MM.1S (cell line): ENCODE measurements at regions not wholly inside any gene's neighbourhood (a gene's known extent, or its start where the extent isn't known, plus 50 kb on each side); places are given as distances from the start of the nearest gene placed in this dataset.

Experiments
- DNase-seq: peaks from one replicate; pipeline ENCODE4 v3.0.0-alpha.2; 2015
- H2AFZ ChIP-seq: fragments of 300-600 bp; sonication (generic); 2 replicates; pipeline ENCODE4 v1.6.0; 2016; ENCODE audit warnings: antibody characterized with exemption, low read length
- H3F3A ChIP-seq: fragments of 300-600 bp; sonication (generic); 2 replicates; pipeline ENCODE4 v1.6.1; 2016; ENCODE audit warnings: mild to moderate bottlenecking, antibody characterized with exemption, low read length, moderate library complexity, mixed read lengths; ENCODE audit not compliant: insufficient read depth
- H3K27ac ChIP-seq: fragments of 300-600 bp; sonication (generic); 2 replicates; pipeline ENCODE4 v1.5.1; 2016; ENCODE audit warnings: mild to moderate bottlenecking, low read length
- H3K27me3 ChIP-seq: fragments of 300-600 bp; sonication (generic); replicated peaks from 2 replicates; pipeline ENCODE4 v1.6.0; 2016; ENCODE audit warnings: low read length; ENCODE audit not compliant: insufficient read depth
- H3K36me3 ChIP-seq: fragments of 300-600 bp; sonication (generic); replicated peaks from 2 replicates; pipeline ENCODE4 v1.6.1; 2016; ENCODE audit warnings: mild to moderate bottlenecking, low read length, mixed read lengths; ENCODE audit not compliant: insufficient read depth
- H3K4me1 ChIP-seq: fragments of 300-600 bp; sonication (generic); 2 replicates; pipeline ENCODE4 v1.6.1; 2016; ENCODE audit warnings: low read length, mixed read lengths
- H3K4me2 ChIP-seq: fragments of 300-600 bp; sonication (generic); 2 replicates; pipeline ENCODE4 v1.6.0; 2016; ENCODE audit warnings: low read depth, low read length
- H3K4me3 ChIP-seq: fragments of 300-600 bp; sonication (generic); 2 replicates; pipeline ENCODE4 v1.5.1; 2016; ENCODE audit warnings: low read length, mixed read lengths
- H3K79me2 ChIP-seq: fragments of 300-600 bp; sonication (generic); 2 replicates; pipeline ENCODE4 v1.6.1; 2016; ENCODE audit warnings: mixed run types, low read length, mixed read lengths
- H3K9ac ChIP-seq: fragments of 300-600 bp; sonication (generic); 2 replicates; pipeline ENCODE4 v1.6.1; 2016; ENCODE audit warnings: low read length, mixed read lengths
- H3K9me2 ChIP-seq: fragments of 300-600 bp; sonication (generic); replicated peaks from 2 replicates; pipeline ENCODE4 v1.6.1; 2016; ENCODE audit warnings: mild to moderate bottlenecking, low read length, mixed read lengths; ENCODE audit not compliant: insufficient read depth
- H3K9me3 ChIP-seq: fragments of 300-600 bp; sonication (generic); replicated peaks from 2 replicates; pipeline ENCODE4 v1.6.1; 2016; ENCODE audit warnings: mild to moderate bottlenecking, low read length, mixed read lengths; ENCODE audit not compliant: insufficient read depth
- H4K20me1 ChIP-seq: fragments of 300-600 bp; sonication (generic); 2 replicates; pipeline ENCODE4 v1.6.1; 2016; ENCODE audit warnings: mild to moderate bottlenecking, low read length, moderate library complexity, mixed read lengths; ENCODE audit not compliant: insufficient read depth
- EZH2 ChIP-seq: fragments of 300-600 bp; sonication (generic); optimal IDR thresholded peaks from 2 replicates; pipeline ENCODE3; 2017; ENCODE audit warnings: low read depth, mild to moderate bottlenecking, antibody characterized with exemption, low read length, mixed read lengths
- EZH2phosphoT487 ChIP-seq: fragments of 300-600 bp; sonication (generic); IDR thresholded peaks from 2 replicates; pipeline ENCODE4 v1.6.1; 2018; ENCODE audit warnings: antibody characterized with exemption, low read length
- TF ChIP-seq, protein P1 (sequence below): fragments of 300-600 bp; sonication (generic); IDR thresholded peaks from 2 replicates; pipeline ENCODE4 v1.5.1; 2016; ENCODE audit warnings: antibody characterized with exemption, low read length, mixed read lengths

- Histone ChIP-seq H3K79me2 (no peaks in the 10 kb centered on the region), H3K36me3 (no peaks in the 10 kb centered on the region), H3K27ac (no peak overlapping the region), H3F3A (no peaks in the 10 kb centered on the region), H2AFZ (no peak overlapping the region), H3K4me2 (no peak overlapping the region), H4K20me1 (no peaks in the 10 kb centered on the region), H3K4me3 (no peak overlapping the region), H3K27me3 (no peaks in the 10 kb centered on the region), H3K9me3 (no peaks in the 10 kb centered on the region), H3K4me1 (peaks cover 6% of the 10 kb centered on the region; the same call in 1 of the 2 replicates), H3K9me2 (no peaks in the 10 kb centered on the region), H3K9ac (no peak overlapping the region)
- TF ChIP-seq EZH2 = no peak
- TF ChIP-seq EZH2phosphoT487 = no peak
- TF ChIP-seq, protein P1, sequence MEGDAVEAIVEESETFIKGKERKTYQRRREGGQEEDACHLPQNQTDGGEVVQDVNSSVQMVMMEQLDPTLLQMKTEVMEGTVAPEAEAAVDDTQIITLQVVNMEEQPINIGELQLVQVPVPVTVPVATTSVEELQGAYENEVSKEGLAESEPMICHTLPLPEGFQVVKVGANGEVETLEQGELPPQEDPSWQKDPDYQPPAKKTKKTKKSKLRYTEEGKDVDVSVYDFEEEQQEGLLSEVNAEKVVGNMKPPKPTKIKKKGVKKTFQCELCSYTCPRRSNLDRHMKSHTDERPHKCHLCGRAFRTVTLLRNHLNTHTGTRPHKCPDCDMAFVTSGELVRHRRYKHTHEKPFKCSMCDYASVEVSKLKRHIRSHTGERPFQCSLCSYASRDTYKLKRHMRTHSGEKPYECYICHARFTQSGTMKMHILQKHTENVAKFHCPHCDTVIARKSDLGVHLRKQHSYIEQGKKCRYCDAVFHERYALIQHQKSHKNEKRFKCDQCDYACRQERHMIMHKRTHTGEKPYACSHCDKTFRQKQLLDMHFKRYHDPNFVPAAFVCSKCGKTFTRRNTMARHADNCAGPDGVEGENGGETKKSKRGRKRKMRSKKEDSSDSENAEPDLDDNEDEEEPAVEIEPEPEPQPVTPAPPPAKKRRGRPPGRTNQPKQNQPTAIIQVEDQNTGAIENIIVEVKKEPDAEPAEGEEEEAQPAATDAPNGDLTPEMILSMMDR = no peak
- DNase-seq = no peak
These were observed 344.4 kb downstream of the MAN2A1 start for GRCh38 chr5:110034056-110034600.

GRCh38 chr5:110038297-110038997, 348.7 kb downstream of the MAN2A1 start:
- no peaks in the 10 kb centered on the region for H3K9me2 ChIP-seq
- H3K4me3 ChIP-seq = no peak overlapping the region
- no peak for DNase-seq
- H2AFZ ChIP-seq = no peak overlapping the region
- H3K9me3 ChIP-seq = no peaks in the 10 kb centered on the region
- H3K4me1 ChIP-seq = no peaks in the 10 kb centered on the region
- no peak overlapping the region for H3K27ac ChIP-seq
- TF ChIP-seq EZH2phosphoT487 (no peak), EZH2 (no peak)
- TF ChIP-seq, protein P1 = no peak
- H3K36me3 ChIP-seq = no peaks in the 10 kb centered on the region
- H3K9ac ChIP-seq = no peak overlapping the region
- no peak overlapping the region for H3K4me2 ChIP-seq
- no peaks in the 10 kb centered on the region for H3F3A ChIP-seq
- no peaks in the 10 kb centered on the region for H4K20me1 ChIP-seq
- no peaks in the 10 kb centered on the region for H3K27me3 ChIP-seq
- H3K79me2 ChIP-seq = no peaks in the 10 kb centered on the region

GRCh38 chr5:110040178-110040577, 350.5 kb downstream of the MAN2A1 start:
- Histone ChIP-seq H2AFZ (no peak overlapping the region), H3K27me3 (no peaks in the 10 kb centered on the region), H3K9me2 (no peaks in the 10 kb centered on the region), H3K36me3 (no peaks in the 10 kb centered on the region), H3K4me3 (no peak overlapping the region), H3K27ac (no peak overlapping the region), H3F3A (no peaks in the 10 kb centered on the region), H3K4me2 (no peak overlapping the region), H3K9me3 (no peaks in the 10 kb centered on the region), H4K20me1 (no peaks in the 10 kb centered on the region), H3K4me1 (no peaks in the 10 kb centered on the region), H3K9ac (no peak overlapping the region), H3K79me2 (no peaks in the 10 kb centered on the region)
- TF ChIP-seq EZH2 = no peak
- TF ChIP-seq EZH2phosphoT487 = no peak
- TF ChIP-seq, protein P1 = no peak
- no peak for DNase-seq
